ENCODE measurements at regions not wholly inside any gene's neighbourhood (a gene's known extent, or its start where the extent isn't known, plus 50 kb on each side); places are given as distances from the start of the nearest gene placed in this dataset.

DNA sequence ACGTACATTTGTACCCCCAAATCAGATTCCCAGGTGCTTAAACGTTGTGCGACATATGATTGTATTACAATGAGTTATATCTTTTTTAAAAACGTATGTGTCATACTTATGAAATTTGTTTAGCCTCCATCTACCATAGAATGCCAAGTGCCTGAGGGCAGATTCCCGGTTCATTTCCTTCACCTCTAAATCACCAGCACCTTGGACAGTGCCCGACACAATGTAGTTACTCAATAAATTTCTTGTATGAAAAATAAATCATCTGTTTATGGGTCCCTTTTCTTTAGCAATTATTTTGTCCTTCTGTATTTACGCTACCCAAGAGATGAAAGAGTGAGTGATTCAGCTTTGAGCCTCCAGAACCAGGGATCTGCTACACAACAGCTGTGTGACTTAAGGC, 157.4 kb downstream of the TBX5 start:
- no peaks in the 10 kb centered on the region for H3K36me3 ChIP-seq (ENCODE audit: control insufficient read depth, low read length)
- no peaks in the 10 kb centered on the region for H4K20me1 ChIP-seq (ENCODE audit: control insufficient read depth, insufficient read depth, low read depth, low read length)
- H3K79me2 ChIP-seq (ENCODE audit: control insufficient read depth, low read length), result no peaks in the 10 kb centered on the region
- H3K9me3 ChIP-seq (ENCODE audit: control insufficient read depth, insufficient read depth, low read length), result no peaks in the 10 kb centered on the region
- TF ChIP-seq, protein P1, sequence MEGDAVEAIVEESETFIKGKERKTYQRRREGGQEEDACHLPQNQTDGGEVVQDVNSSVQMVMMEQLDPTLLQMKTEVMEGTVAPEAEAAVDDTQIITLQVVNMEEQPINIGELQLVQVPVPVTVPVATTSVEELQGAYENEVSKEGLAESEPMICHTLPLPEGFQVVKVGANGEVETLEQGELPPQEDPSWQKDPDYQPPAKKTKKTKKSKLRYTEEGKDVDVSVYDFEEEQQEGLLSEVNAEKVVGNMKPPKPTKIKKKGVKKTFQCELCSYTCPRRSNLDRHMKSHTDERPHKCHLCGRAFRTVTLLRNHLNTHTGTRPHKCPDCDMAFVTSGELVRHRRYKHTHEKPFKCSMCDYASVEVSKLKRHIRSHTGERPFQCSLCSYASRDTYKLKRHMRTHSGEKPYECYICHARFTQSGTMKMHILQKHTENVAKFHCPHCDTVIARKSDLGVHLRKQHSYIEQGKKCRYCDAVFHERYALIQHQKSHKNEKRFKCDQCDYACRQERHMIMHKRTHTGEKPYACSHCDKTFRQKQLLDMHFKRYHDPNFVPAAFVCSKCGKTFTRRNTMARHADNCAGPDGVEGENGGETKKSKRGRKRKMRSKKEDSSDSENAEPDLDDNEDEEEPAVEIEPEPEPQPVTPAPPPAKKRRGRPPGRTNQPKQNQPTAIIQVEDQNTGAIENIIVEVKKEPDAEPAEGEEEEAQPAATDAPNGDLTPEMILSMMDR (IDR thresholded peaks at IDR 0.05; ENCODE audit: low read depth, low read length, poor library complexity, severe bottlenecking), result no peak
- TF ChIP-seq EZH2phosphoT487 (IDR thresholded peaks at IDR 0.05; ENCODE audit: borderline replicate concordance, low read length), result no peak
- H3K4me2 ChIP-seq (ENCODE audit: low read length), result no peak overlapping the region
- no peaks in the 10 kb centered on the region for H3K4me1 ChIP-seq (ENCODE audit: control insufficient read depth, low read length)
- H3K27me3 ChIP-seq (ENCODE audit: control insufficient read depth, low read length), result no peaks in the 10 kb centered on the region
- no peaks in the 10 kb centered on the region for H3K9me2 ChIP-seq (replicated peaks; ENCODE audit: control insufficient read depth, low read length)
- no peak overlapping the region for H3K4me3 ChIP-seq (ENCODE audit: low read length)
- H3K27ac ChIP-seq (ENCODE audit: low read depth, low read length), result no peak overlapping the region
- no peaks in the 10 kb centered on the region for H3F3A ChIP-seq (ENCODE audit: control insufficient read depth, insufficient read depth)

DNA sequence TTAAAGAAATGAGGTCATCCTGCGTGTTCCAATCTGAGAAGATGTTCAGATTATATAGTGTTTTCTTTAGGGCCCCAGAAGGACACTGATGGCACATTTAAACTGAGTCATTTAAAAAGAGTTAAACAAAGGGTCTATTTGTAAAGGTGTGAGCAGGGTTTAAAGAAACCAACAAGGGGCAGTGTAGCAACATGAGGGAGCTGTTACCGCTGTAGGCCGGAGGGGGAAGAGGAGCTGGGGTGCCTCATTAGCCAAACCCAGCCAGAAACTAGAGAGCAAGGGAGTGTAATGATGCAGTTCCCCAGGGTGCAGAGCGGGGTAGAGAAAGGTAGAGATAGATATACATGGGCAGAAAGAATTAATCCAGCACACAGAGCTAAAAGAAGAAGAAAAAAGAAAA, 160.4 kb downstream of the TBX5 start:
- H3K27me3 ChIP-seq (ENCODE audit: control insufficient read depth, low read length), result no peaks in the 10 kb centered on the region
- peaks cover 10% of the 10 kb centered on the region for H3K9me3 ChIP-seq (ENCODE audit: control insufficient read depth, insufficient read depth, low read length)
- no peaks in the 10 kb centered on the region for H3F3A ChIP-seq (ENCODE audit: control insufficient read depth, insufficient read depth)
- TF ChIP-seq EZH2phosphoT487 (IDR thresholded peaks at IDR 0.05; ENCODE audit: borderline replicate concordance, low read length), result no peak
- TF ChIP-seq, protein P1 (IDR thresholded peaks at IDR 0.05; ENCODE audit: low read depth, low read length, poor library complexity, severe bottlenecking), result no peak
- H3K27ac ChIP-seq (ENCODE audit: low read depth, low read length), result no peak overlapping the region
- no peak overlapping the region for H3K4me2 ChIP-seq (ENCODE audit: low read length)
- no peak overlapping the region for H3K4me3 ChIP-seq (ENCODE audit: low read length)
- H4K20me1 ChIP-seq (ENCODE audit: control insufficient read depth, insufficient read depth, low read depth, low read length), result no peaks in the 10 kb centered on the region
- no peaks in the 10 kb centered on the region for H3K4me1 ChIP-seq (ENCODE audit: control insufficient read depth, low read length)
- no peaks in the 10 kb centered on the region for H3K36me3 ChIP-seq (ENCODE audit: control insufficient read depth, low read length)
- H3K9me2 ChIP-seq (replicated peaks; ENCODE audit: control insufficient read depth, low read length), result no peaks in the 10 kb centered on the region
- no peaks in the 10 kb centered on the region for H3K79me2 ChIP-seq (ENCODE audit: control insufficient read depth, low read length)

DNA sequence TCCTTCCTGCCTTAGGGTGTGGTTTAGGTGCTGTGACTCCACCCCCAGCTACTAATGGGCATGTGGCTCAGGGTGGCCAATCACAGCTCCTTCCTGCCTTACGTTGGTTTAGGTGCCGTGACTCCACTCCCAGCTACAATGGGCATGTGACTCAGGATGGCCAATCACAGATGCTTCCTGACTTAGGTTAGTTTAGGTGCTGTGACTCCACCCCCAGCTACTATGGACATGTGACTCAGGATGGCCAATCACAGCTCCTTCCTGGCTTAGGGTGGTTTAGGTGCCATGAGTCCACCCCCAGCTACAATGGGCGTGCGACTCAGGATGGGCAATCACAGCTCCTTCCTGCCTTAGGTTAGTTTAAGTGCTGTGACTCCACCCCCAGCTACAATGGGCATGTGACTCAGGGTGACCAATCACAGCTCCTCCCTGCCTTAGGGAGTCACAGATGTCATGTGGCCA, 163.9 kb downstream of the TBX5 start:
- Histone ChIP-seq H3K4me1 (ENCODE audit: control insufficient read depth, low read length) (no peaks in the 10 kb centered on the region), H3K27me3 (ENCODE audit: control insufficient read depth, low read length) (no peaks in the 10 kb centered on the region), H3K4me3 (ENCODE audit: low read length) (no peak overlapping the region)

More for the DNA sequence above, 163.9 kb downstream of the TBX5 start:
- H3K79me2 ChIP-seq (ENCODE audit: control insufficient read depth, low read length), result no peaks in the 10 kb centered on the region
- no peak overlapping the region for H3K4me2 ChIP-seq (ENCODE audit: low read length)
- no peaks in the 10 kb centered on the region for H3K9me2 ChIP-seq (replicated peaks; ENCODE audit: control insufficient read depth, low read length)
- no peaks in the 10 kb centered on the region for H4K20me1 ChIP-seq (ENCODE audit: control insufficient read depth, insufficient read depth, low read depth, low read length)
- no peak overlapping the region for H3K27ac ChIP-seq (ENCODE audit: low read depth, low read length)
- peaks cover 10% of the 10 kb centered on the region for H3K9me3 ChIP-seq (ENCODE audit: control insufficient read depth, insufficient read depth, low read length)
- H3F3A ChIP-seq (ENCODE audit: control insufficient read depth, insufficient read depth), result no peaks in the 10 kb centered on the region
- TF ChIP-seq, protein P1 (IDR thresholded peaks at IDR 0.05; ENCODE audit: low read depth, low read length, poor library complexity, severe bottlenecking), result no peak
- no peak for TF ChIP-seq EZH2phosphoT487 (IDR thresholded peaks at IDR 0.05; ENCODE audit: borderline replicate concordance, low read length)
- H3K36me3 ChIP-seq (ENCODE audit: control insufficient read depth, low read length), result no peaks in the 10 kb centered on the region

Measured in DOHH2 (cell line).